Activated T-helper 9 cell treated with anti-CD3 and anti-CD28 coated beads, Interleukin-2, amount 50 U/mL, for 16 hours (primary cell): ENCODE measurements at regions not wholly inside any gene's neighbourhood (a gene's known extent, or its start where the extent isn't known, plus 50 kb on each side); places are given as distances from the start of the nearest gene placed in this dataset.

Experiments used
- DNase-seq: peaks from one replicate; pipeline ENCODE4 v3.0.0-alpha.2; 2020; ENCODE audit warnings: low read depth

GRCh38 chr6:137779982-137780381, 87.1 kb upstream of the TNFAIP3 start:
- DNase-seq, result no peak

GRCh38 chr6:137780447-137781034, 86.5 kb upstream of the TNFAIP3 start:
- no peak for DNase-seq

GRCh38 chr6:137781639-137782038, 85.4 kb upstream of the TNFAIP3 start:
- DNase-seq, result no peak

GRCh38 chr6:137782166-137783039, 84.7 kb upstream of the TNFAIP3 start:
- DNase-seq, result no peak

GRCh38 chr6:137783710-137784109, 83.3 kb upstream of the TNFAIP3 start:
- DNase-seq, result no peak

GRCh38 chr6:137784583-137784982, 82.5 kb upstream of the TNFAIP3 start:
- DNase-seq, result no peak

- no peak for DNase-seq
Measured at GRCh38 chr6:137787016-137787415, 80.0 kb upstream of the TNFAIP3 start.

GRCh38 chr6:137788248-137788647, 78.8 kb upstream of the TNFAIP3 start:
- no peak for DNase-seq

- DNase-seq, result no peak
Measured at GRCh38 chr6:137791281-137792159, 75.5 kb upstream of the TNFAIP3 start.

- DNase-seq, result no peak
Measured at GRCh38 chr6:137792160-137793033, 74.7 kb upstream of the TNFAIP3 start.

GRCh38 chr6:137793805-137794515, 73.1 kb upstream of the TNFAIP3 start:
- no peak for DNase-seq

GRCh38 chr6:137794516-137795201, 72.4 kb upstream of the TNFAIP3 start:
- DNase-seq, result no peak

- no peak for DNase-seq
Measured at GRCh38 chr6:137795501-137795900, 71.6 kb upstream of the TNFAIP3 start.

GRCh38 chr6:137798261-137798660, 68.8 kb upstream of the TNFAIP3 start:
- DNase-seq, result no peak

GRCh38 chr6:137798846-137799245, 68.2 kb upstream of the TNFAIP3 start:
- no peak for DNase-seq

- peak; percentile 16 for DNase-seq
Measured at GRCh38 chr6:137799950-137800568, 67.0 kb upstream of the TNFAIP3 start.

- DNase-seq, result no peak
Measured at GRCh38 chr6:137800762-137801161, 66.3 kb upstream of the TNFAIP3 start.

- DNase-seq, result no peak
Measured at GRCh38 chr6:137801352-137802114, 65.5 kb upstream of the TNFAIP3 start.
